GM18511 (cell line): ENCODE measurements at regions not wholly inside any gene's neighbourhood (a gene's known extent, or its start where the extent isn't known, plus 50 kb on each side); places are given as distances from the start of the nearest gene placed in this dataset.

Source experiments
- ATAC-seq: cut with Tn5 transposase; IDR thresholded peaks from one replicate; pipeline ENCODE4 v1.9.1; 2021; ENCODE audit warnings: mild to moderate bottlenecking, moderate library complexity; ENCODE audit not compliant: unreplicated experiment

- no peak for ATAC-seq
These were observed 335.3 kb upstream of the TLE4 start for GRCh38 chr9:79236466-79236865.

- no peak for ATAC-seq
These were observed 333.9 kb upstream of the TLE4 start for GRCh38 chr9:79237861-79238260.

DNA sequence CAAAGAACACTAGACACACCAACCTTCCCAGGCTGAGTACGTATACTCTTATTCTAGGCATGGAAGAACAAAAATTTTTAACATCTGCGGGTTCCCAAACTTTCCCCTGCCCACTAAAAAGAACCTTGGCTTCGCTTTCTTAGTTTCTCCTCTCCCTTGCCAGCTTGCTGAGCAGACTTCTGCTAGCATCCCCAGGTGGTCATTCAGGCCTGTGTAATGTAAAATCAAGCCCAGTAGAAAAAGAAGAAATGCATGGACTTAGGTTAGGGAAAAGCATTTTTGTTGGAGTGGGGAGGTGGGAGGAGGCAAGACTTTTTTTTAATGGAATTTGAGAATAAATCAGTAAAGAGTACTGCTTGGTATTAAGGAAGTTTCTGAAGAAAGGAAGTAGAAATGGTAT, 331.0 kb upstream of the TLE4 start:
- ATAC-seq = no peak

GRCh38 chr9:79242489-79242888, 329.3 kb upstream of the TLE4 start:
- ATAC-seq = no peak

- no peak for ATAC-seq
These were observed 325.6 kb upstream of the TLE4 start for GRCh38 chr9:79246170-79246569.

DNA sequence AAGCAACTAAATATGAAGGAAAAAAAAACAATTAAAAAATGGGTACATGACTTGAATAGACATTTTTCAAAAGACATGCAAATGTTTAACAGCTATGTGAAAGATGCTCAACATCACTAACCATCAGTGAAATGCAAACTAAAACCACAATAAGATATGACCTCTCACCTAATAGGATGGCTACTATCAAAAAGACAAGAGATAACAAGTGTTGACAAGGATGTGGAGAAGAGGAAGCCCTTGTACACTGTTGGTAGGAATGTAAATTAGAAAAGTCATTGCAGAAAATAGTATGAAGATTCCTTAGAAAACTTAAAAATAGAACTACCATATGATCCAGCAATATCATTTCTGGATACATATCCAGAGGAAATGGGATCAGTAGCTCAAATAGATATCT, 324.7 kb upstream of the TLE4 start:
- no peak for ATAC-seq

DNA sequence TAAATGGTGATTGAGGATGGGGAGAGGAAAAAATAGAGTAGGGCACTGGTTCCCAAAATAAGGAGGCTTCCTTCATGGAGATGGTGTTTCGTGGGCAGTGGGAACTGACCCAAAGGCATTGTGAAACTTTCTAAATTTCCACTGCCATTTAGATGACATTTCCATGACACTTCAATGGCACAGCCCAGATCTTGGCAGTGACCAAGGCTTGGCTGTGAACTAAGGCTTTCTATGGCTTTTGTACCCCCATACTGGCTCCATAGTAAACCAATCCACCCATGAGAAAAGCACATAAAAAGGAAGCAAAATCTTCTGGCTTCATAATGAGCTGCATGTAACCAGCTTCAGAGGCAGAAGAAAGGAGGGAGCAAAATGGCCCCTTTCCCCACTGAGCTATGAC, 321.0 kb upstream of the TLE4 start:
- no peak for ATAC-seq

- no peak for ATAC-seq
These were observed 316.7 kb upstream of the TLE4 start for GRCh38 chr9:79254900-79255650.

- no peak for ATAC-seq
These were observed 316.0 kb upstream of the TLE4 start for GRCh38 chr9:79255651-79256260.

DNA sequence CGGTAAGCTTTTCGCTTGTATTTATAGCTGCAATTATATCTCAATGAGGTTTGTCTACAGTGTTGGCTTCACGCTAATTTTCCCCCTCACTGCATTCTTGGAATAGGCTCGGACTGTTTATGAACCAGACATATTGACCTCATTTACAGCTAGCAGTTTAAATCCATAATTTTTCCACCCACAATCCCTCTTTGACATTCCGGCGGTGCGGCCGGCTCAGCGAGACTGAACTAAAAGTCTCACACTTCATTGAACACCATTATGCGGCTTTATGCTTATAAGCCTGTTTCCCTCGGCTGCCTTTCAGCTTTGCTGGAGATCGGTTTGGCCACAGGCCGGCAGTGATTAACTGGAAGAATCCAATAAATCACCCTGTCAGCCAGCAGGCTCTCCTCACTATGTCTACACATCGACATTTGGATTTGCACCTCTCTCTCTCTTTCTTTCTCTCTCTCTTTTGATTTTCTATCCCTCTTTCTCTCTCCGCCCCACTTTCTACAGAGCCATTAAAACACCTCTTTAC, 315.0 kb upstream of the TLE4 start:
- ATAC-seq = no peak

- ATAC-seq = no peak
These were observed 314.5 kb upstream of the TLE4 start for GRCh38 chr9:79257228-79257781.

DNA sequence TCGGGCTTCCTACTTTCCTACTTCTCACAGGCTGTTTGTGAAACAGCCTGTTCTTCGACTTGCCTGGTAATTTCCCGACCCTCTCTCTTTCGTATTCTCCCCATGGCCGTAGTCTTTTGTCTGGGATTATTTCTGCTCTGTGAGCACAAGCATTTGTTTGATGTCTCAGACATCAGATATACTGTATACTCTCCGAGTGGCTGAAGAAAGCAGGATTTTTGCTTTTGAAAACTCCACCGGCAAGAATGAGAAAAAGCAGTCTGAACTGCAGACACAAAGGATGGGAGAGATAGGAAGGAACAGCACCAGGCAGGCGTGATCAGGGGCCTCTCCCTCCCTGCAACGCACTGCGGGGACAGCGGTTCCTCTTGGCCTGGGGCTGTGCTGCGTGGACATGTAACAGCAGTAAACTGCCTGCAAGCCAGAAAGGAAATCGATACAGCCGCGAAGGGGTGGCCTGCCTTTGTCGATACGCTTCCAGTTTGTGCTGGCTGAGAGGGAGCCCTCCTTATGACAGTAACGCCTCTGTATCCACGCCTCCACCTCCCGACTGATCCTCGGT, 313.9 kb upstream of the TLE4 start:
- no peak for ATAC-seq

- no peak for ATAC-seq
These were observed 311.9 kb upstream of the TLE4 start for GRCh38 chr9:79259858-79260257.

DNA sequence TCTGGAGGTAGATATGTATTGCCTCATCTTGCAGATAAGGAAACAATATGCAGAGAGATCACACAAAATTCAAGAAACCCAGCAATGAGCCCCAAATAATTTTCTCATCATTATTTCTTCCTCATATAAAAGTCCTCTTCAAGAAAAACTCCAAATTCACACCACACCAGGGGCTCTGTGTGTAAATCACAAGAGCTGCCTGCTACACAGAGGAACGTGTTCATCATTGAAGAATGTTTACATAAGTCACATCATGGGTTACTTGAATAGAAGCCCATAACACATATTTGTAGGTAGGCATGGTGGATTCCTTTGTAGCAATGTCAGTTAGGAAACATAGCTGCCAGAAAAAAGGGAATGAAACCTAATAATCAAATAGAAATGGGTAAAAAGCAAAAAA, 308.1 kb upstream of the TLE4 start:
- no peak for ATAC-seq

GRCh38 chr9:79264041-79264440, 307.7 kb upstream of the TLE4 start:
- ATAC-seq = no peak

DNA sequence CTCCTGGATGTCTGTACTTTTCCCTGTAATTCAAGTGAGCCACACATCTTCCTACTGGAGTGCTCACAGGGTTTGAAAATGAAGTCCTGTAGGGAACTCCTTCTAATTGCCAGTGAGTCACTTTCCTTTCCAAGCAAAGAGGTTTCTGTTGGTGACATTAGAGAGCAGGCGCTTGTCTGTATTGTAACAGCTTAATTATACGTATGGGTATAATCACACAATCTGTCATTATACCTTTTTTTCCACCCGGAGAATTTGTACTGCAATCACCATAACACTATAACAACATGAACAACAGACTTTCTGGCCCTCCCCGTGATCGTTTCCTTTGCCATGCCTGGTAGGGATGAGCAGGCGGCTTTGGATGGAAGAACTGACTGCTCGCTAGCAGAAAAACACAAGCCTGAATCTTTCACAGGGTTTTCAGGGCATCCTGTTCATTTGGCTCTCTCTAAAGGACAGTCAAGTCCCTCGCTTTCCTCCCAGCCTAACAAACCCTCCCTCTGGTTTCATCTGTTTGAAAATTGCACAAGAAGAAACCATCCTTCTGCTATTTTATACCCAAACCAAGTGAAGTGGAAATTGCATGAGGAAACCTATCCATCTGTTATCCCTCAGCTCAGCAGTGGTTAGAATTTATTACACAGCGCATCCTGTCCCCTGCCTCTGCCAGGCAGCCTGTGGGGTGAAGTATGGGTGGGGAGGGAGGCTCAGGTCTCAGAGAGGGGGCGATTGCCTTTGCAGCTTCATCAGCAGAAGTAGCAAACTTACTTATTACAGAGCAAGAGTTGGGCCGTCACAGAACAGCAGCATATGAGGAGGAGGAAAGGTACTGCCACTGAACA, 307.0 kb upstream of the TLE4 start:
- no peak for ATAC-seq

- no peak for ATAC-seq
These were observed 304.8 kb upstream of the TLE4 start for GRCh38 chr9:79266986-79267385.

DNA sequence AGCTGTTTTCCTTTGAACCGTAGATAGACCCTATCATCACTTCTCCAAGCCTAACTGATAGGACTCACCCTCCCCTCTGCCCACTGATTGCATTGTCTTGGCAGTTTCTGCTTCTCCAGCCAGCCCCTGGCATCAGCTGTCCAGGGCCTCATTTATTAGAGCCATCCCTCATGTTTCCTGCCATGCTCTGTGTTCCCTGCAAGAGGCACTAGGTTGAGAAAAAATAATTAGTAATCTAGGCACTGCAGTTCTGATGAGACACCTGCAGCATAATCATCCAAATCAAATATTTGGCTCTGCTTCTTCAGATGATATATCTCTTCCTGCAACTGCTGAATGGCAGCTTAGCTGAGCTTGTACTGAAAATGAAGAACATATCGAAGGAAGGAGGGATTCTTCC, 303.0 kb upstream of the TLE4 start:
- no peak for ATAC-seq

DNA sequence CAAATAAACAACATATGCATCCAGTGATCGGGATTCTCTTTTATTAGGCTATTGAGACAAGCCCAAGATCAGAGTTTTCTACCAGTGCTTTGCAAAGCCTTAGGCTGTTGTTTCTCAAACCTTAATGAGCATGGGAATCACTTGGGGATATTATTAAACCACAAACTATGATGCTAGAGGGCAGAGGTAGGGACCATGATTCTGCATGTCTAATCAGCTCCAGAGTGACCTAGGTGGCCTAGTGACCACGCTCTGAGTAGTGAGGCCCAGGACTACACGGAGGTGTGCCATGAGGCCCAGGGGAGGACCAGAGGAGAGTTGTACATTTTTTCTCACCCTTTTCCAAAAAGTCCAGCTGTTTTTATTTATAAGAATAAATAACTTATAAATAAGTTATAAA, 298.5 kb upstream of the TLE4 start:
- no peak for ATAC-seq

DNA sequence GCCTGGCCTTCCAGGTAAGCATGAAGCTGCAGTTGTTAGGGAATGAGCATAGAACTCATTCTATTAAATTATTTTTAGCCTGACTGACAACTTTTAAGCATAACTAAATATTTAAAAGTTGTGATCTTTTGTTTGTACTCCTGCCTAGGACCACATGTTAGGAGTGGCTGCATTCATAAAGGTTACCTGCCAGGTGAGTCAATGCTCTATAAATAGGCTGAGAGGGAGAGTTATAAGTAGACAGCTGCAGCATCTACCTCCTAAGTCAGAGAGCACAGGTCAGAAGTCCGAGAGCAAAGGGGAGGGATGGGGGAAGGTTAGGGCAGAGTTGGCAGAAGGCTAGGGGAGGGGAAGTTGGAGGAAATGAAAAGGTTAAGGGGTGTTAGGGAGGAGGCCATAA, 292.4 kb upstream of the TLE4 start:
- no peak for ATAC-seq

GRCh38 chr9:79280691-79281090, 291.1 kb upstream of the TLE4 start:
- ATAC-seq = no peak
